Panc1 (cell line): ENCODE measurements at regions not wholly inside any gene's neighbourhood (a gene's known extent, or its start where the extent isn't known, plus 50 kb on each side); places are given as distances from the start of the nearest gene placed in this dataset.

Source experiments
- CTCF ChIP-seq: fragments of 450-650 bp; IDR thresholded peaks from 2 replicates; pipeline ENCODE4 v1.5.1; 2017; ENCODE audit warnings: mild to moderate bottlenecking
- POLR2AphosphoS5 ChIP-seq: IDR thresholded peaks from 2 replicates; pipeline ENCODE4 v1.6.1; 2012; ENCODE audit warnings: mild to moderate bottlenecking, low read depth, low read length, moderate library complexity
- SIN3A ChIP-seq: IDR thresholded peaks from 2 replicates; pipeline ENCODE4 v1.6.1; 2012; ENCODE audit warnings: low read depth, mild to moderate bottlenecking, low read length, moderate library complexity, borderline replicate concordance; ENCODE audit not compliant: insufficient read depth
- TCF7L2 ChIP-seq: IDR thresholded peaks from 2 replicates; pipeline ENCODE4 v1.6.1; 2011; ENCODE audit warnings: mild to moderate bottlenecking, low read depth, low read length, inconsistent platforms

- TF ChIP-seq CTCF = no peak
- no peak for TF ChIP-seq SIN3A
- no peak for TF ChIP-seq POLR2AphosphoS5
- TF ChIP-seq TCF7L2 = no peak
These were observed 167.2 kb downstream of the C9orf50 start for GRCh38 chr9:129453734-129454133.
